ENCODE measurements at regions not wholly inside any gene's neighbourhood (a gene's known extent, or its start where the extent isn't known, plus 50 kb on each side); places are given as distances from the start of the nearest gene placed in this dataset.
"Not testable (repeated sequence)": the region's sequence is repeated elsewhere in the genome, so short reads cannot be mapped to it uniquely, and the experiment has no call there.

GRCh38 chr4:109378511-109378910, 55.1 kb upstream of the SEC24B start:
- intact Hi-C loops (cut with DNase I): no loop called here
- DNase-seq (ENCODE audit: low spot score): no peak

DNA sequence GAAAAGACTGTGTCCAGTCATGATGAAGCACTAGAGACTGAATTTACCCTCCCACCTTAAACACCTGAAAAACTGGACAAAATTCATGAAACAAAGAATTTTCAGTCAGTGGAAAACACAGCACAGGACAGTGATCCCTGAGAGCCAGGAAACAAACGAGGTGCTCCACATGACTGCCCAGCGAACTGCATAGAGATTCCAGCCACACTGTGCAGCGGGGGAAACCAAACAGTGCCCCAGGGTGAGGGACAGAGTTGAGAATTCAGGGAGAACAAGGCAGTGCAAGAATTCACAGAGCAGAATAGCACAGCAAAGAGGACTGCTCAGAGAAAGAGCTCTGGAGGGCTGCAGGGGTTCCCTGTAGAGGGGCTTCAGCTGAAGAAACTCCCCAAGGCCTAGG, 55.5 kb upstream of the SEC24B start:
- intact Hi-C loops (cut with DNase I): no loop called here
- DNase-seq (ENCODE audit: low spot score): no peak

DNA sequence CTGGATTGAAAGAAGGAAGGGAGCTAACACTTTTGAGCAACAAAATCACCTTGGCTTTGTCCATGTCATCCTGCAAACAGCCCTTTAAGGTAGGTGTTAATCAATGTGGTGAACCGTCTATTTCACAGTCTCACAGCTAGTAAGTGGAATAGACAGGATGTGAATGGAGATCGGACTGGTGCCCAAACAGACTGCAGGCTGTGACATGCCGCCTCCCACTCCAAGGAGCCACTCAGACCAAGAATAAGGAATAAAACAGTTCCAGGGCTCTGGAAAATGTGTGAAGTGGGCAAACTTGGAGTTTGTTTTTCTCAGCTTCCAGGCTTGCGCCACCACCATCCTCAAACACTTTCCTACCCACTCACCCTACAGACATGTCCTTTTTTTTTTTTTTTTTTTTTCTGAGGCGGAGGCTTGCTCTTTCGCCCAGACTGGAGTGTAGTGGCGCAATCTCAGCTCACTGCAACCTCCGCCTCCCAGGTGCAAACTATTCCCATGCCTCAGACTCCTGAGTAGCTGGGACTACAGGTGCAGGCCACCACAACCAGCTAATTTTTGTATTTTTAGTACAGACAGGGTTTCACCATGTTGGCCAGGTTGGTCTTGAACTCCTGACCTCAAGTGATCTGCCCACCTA, 57.7 kb upstream of the SEC24B start:
- intact Hi-C loops (cut with DNase I): no loop called here
- DNase-seq (ENCODE audit: low spot score): no peak

GRCh38 chr4:109368661-109369060, 65.0 kb upstream of the SEC24B start:
- no peak for DNase-seq (ENCODE audit: low spot score)
- intact Hi-C loops (cut with DNase I): loop anchor here in 1 of 2 donors (5.0 kb wide), 1 partner anchor 1226 kb away; no protein-coding TSS in a partner anchor

DNA sequence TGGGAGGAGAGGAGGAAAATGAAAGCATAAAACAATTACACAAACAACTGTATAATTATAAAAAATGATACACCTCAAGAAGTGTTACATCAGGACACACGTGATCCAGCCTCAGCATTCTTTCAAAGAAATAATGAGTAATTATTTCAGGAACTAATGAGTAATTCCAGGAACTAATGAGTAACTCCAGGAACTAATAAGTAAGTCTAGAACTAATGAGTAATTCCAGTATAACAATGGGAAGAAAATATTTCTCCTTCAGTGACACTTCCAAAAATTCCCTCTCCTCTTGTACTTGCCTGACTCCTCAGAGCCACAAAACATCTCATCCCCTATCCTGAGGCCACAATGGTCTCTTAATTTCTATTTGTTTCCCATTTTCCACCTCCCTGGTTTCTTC, 63.5 kb upstream of the COL25A1 start:
- no peak for DNase-seq (ENCODE audit: low spot score)
- intact Hi-C loops (cut with DNase I): loop anchor here in 1 of 2 donors (5.0 kb wide), 1 partner anchor 1224 kb away; no protein-coding TSS in a partner anchor

GRCh38 chr4:109365297-109365696, 62.8 kb upstream of the COL25A1 start:
- DNase-seq (ENCODE audit: low spot score): not testable (repeated sequence)
- intact Hi-C loops (cut with DNase I): loop anchor here in 1 of 2 donors (5.0 kb wide), 1 partner anchor 1223 kb away; no protein-coding TSS in a partner anchor

DNA sequence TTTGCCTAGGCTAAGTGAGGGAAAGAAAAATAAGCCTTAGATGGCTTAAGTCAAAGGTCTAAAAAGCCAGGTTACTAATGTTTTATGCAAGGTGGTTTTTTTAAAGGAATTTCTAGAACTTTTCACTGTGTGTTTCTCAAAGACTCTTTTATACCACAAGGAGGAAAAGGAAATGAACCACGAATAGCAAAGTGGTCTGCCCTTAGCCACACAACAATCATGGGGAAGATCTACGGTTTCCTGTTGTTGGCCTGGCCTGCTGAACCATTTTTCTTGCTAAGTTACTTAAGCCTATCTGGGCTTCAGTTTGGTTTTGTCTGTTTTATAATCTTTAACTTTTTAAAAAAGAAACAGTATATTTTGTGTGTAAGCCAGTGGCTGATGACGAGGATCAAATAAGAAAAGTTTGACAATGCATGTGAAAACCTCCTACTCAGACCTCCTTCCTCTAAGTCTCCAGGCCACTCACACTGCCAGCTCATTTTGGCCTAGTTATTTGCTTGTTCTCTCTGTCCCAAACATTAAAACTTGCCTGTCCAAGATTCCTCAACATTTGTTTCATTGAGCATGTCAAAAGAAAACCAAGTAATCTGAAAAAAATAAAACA, 56.7 kb upstream of the COL25A1 start:
- DNase-seq (ENCODE audit: low spot score): no peak

DNA sequence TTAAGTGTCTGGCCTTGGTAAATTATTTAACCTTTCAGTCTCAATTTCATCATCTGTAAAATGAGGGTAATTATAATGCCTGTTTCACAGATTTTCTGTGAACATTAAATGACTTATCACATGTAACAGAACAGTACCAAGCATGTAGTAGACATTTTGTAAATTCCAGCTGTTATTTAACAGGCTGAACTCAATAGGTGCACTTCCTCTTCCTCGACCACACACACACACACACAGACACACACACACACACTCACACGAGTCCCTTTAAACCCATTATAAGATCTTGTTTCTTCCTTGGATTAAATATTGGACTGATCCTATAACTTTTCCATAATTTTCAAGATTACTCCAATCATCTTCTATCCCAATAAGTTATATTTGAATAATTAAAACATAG, 53.4 kb upstream of the COL25A1 start:
- intact Hi-C loops (cut with DNase I): no loop called here
- DNase-seq (ENCODE audit: low spot score): no peak

More for the DNA sequence above, 56.7 kb upstream of the COL25A1 start:
- intact Hi-C loops (cut with DNase I): no loop called here

GRCh38 chr4:109352941-109353340, 50.5 kb upstream of the COL25A1 start:
- DNase-seq (ENCODE audit: low spot score): no peak

More at GRCh38 chr4:109352941-109353340, 50.5 kb upstream of the COL25A1 start:
- intact Hi-C loops (cut with DNase I): no loop called here
